RWPE1 (cell line): ENCODE measurements at regions not wholly inside any gene's neighbourhood (a gene's known extent, or its start where the extent isn't known, plus 50 kb on each side); places are given as distances from the start of the nearest gene placed in this dataset.

Source experiments
- CTCF ChIA-PET: fragments of 350-600 bp; sonication (Branson Sonifier 250); formaldehyde crosslinking; extraction: SDS; loops from one replicate; lab custom pipeline; 2021; lab: Yijun Ruan, JAX
- POLR2A ChIA-PET: fragments of 400-600 bp; formaldehyde crosslinking; extraction: SDS; loops from one replicate; lab custom pipeline; 2020; ENCODE audit warnings: antibody characterized with exemption; ENCODE audit not compliant: low non-redundant PET; lab: Yijun Ruan, JAX
- DNase-seq: peaks from one replicate; pipeline ENCODE4 v3.0.0; 2012; ENCODE audit warnings: low spot score
- H3K27ac ChIP-seq: fragments of 450-650 bp; 2 replicates; pipeline ENCODE4 v1.5.1; 2017
- CTCF ChIP-seq: fragments of 450-650 bp; conservative IDR thresholded peaks from 2 replicates; pipeline ENCODE4 v1.5.1; 2017; ENCODE audit warnings: low read depth, mild to moderate bottlenecking

- ChIA-PET POLR2A (no interaction called here), CTCF (interaction anchor here (0.5 to 0.6 kb wide), 2 partner anchors 233 to 421 kb away, joined by 3 to 4 read pairs; no protein-coding TSS in a partner anchor)
- DNase-seq, result no peak
- TF ChIP-seq CTCF, result no peak
- H3K27ac ChIP-seq, result no peak overlapping the region
Measured at GRCh38 chr6:10033223-10033829, 381.5 kb downstream of the TFAP2A start.

- ChIA-PET CTCF (interaction anchor here (0.8 to 1.4 kb wide), 3 partner anchors 16 to 374 kb away, joined by 3 to 4 read pairs (median 3); no protein-coding TSS in a partner anchor), POLR2A (no interaction called here)
- no peak for TF ChIP-seq CTCF
- DNase-seq, result no peak
- H3K27ac ChIP-seq, result no peak overlapping the region
Measured at GRCh38 chr6:10031617-10032016, 383.3 kb downstream of the TFAP2A start.

GRCh38 chr6:10030942-10031537, 383.8 kb downstream of the TFAP2A start:
- H3K27ac ChIP-seq, result no peak overlapping the region
- ChIA-PET POLR2A (no interaction called here), CTCF (interaction anchor here (0.6 to 1.4 kb wide), 10 partner anchors 14 to 1262 kb away, joined by 3 to 4 read pairs (median 3); no protein-coding TSS in a partner anchor)
- TF ChIP-seq CTCF, result peak; percentile 52
- DNase-seq, result peak; percentile 14

GRCh38 chr6:10028222-10028621, 386.7 kb downstream of the TFAP2A start:
- ChIA-PET CTCF (interaction anchor here (0.6 kb wide), 1 partner anchor 1053 kb away, joined by 3 read pairs; no protein-coding TSS in a partner anchor), POLR2A (no interaction called here)
- no peak for DNase-seq
- TF ChIP-seq CTCF, result no peak
- H3K27ac ChIP-seq, result no peak overlapping the region

- DNase-seq, result no peak
- no peak for TF ChIP-seq CTCF
- no peak overlapping the region for H3K27ac ChIP-seq
- POLR2A ChIA-PET, result no interaction called here
- CTCF ChIA-PET, result interaction anchor here (0.6 kb wide), 1 partner anchor 15 kb away, joined by 3 read pairs; no protein-coding TSS in a partner anchor
Measured at GRCh38 chr6:10019851-10020250, 395.0 kb downstream of the TFAP2A start.

- no peak for DNase-seq
- POLR2A ChIA-PET, result no interaction called here
- CTCF ChIA-PET, result no interaction called here
- TF ChIP-seq CTCF, result no peak
- no peak overlapping the region for H3K27ac ChIP-seq
Measured at GRCh38 chr6:10014557-10014956, 400.3 kb downstream of the TFAP2A start.
